K562 (cell line): ENCODE measurements at regions not wholly inside any gene's neighbourhood (a gene's known extent, or its start where the extent isn't known, plus 50 kb on each side); places are given as distances from the start of the nearest gene placed in this dataset.

Source experiments
- ATAC-seq: fragments of 200-7000 bp; cut with Tn5 transposase; 3 replicates; pipeline ENCODE4 v1.9.1; 2020; ENCODE audit warnings: moderate library complexity
- BruUV-seq: library from RNA; stranded (reverse); fragments of 400-500 nt; replicated peaks from 2 replicates; lab custom pipeline; 2021; lab: Mats Ljungman, UMichigan
- CTCF ChIA-PET: fragments of 300-600 bp; formaldehyde crosslinking; extraction: SDS; loops from one replicate; lab custom pipeline; 2021; ENCODE audit warnings: low intra/inter-chr PET ratio; lab: Yijun Ruan, JAX
- POLR2A ChIA-PET: fragments of 300-600, 350-650 bp; sonication (Branson Sonifier 250); formaldehyde crosslinking; extraction: SDS; loops from one replicate; lab custom pipeline; 2021; ENCODE audit warnings: antibody characterized with exemption, inconsistent platforms; lab: Yijun Ruan, JAX
- DNase-seq, 4 experiments: peaks; one replicate each; pipeline versions ENCODE4 v3.0.0 to v3.0.0-alpha.2; 2011 to 2018; ENCODE audit warnings: low spot score in 3 of 4, mixed read lengths in 3 of 4; ENCODE audit errors: extremely low read depth in 1 of 4
- FAIRE-seq: peaks from 2 replicates; lab custom pipeline; 2011; peaks lifted over from hg19 to GRCh38; lab: Jason Lieb, UNC
- H2AFZ ChIP-seq: 2 replicates; pipeline ENCODE4 v1.6.0; 2011; ENCODE audit warnings: low read depth, low read length, control low read depth, inconsistent platforms
- H3K27ac ChIP-seq: fragments of 200-600 bp; 3 replicates; pipeline ENCODE4 v1.8.0; 2011; ENCODE audit warnings: low read depth, mild to moderate bottlenecking, control low read depth, inconsistent platforms, low read length, moderate library complexity, mixed read lengths; ENCODE audit errors: extremely low read depth
- H3K27me3 ChIP-seq, 2 experiments: fragments of 300-600 bp in 1 of 2; 2 replicates in 1 of 2; 3 replicates in 1 of 2; pipeline versions ENCODE4 v1.6.0 to v1.8.0; 2011; ENCODE audit warnings: inconsistent platforms in 2 of 2, low read length in 2 of 2, mild to moderate bottlenecking in 1 of 2, mixed read lengths in 1 of 2, moderate library complexity in 1 of 2; ENCODE audit not compliant: control insufficient read depth in 2 of 2, insufficient read depth in 2 of 2
- H3K36me3 ChIP-seq: fragments of 300-600 bp; 3 replicates; pipeline ENCODE4 v1.8.0; 2011; ENCODE audit warnings: mild to moderate bottlenecking, low read length, inconsistent platforms; ENCODE audit not compliant: control insufficient read depth, insufficient read depth
- H3K4me1 ChIP-seq, 2 experiments: fragments of 200-600 bp in 1 of 2; replicated peaks in 1 of 2; 2 replicates in 1 of 2; 3 replicates in 1 of 2; pipeline versions ENCODE4 v1.5.1 to v1.8.0; 2011; ENCODE audit warnings: inconsistent platforms in 2 of 2, low read length in 2 of 2, mild to moderate bottlenecking in 1 of 2, mixed read lengths in 1 of 2, moderate library complexity in 1 of 2; ENCODE audit not compliant: control insufficient read depth in 2 of 2, insufficient read depth in 2 of 2
- H3K4me2 ChIP-seq: 2 replicates; pipeline ENCODE4 v1.6.1; 2011; ENCODE audit warnings: low read length, control low read depth, inconsistent platforms, mixed read lengths; ENCODE audit not compliant: insufficient read depth
- H3K4me3 ChIP-seq: fragments of 200-600 bp; sonication (generic), shearing (Covaris generic); 2 replicates; pipeline ENCODE4 v1.5.1; 2016; ENCODE audit warnings: control low read depth, inconsistent platforms
- H3K79me2 ChIP-seq: fragments of 200-600 bp; 3 replicates; pipeline ENCODE4 v1.8.0; 2011; ENCODE audit warnings: low read length, inconsistent platforms; ENCODE audit not compliant: control insufficient read depth, insufficient read depth
- H3K9ac ChIP-seq, 2 experiments: 2 replicates each; pipeline versions ENCODE4 v1.6.0 to v1.6.1; 2011; ENCODE audit warnings: low read depth in 2 of 2, low read length in 2 of 2, control low read depth in 1 of 2, inconsistent platforms in 1 of 2, mild to moderate bottlenecking in 1 of 2, mixed read lengths in 1 of 2; ENCODE audit not compliant: insufficient read depth in 1 of 2
- H3K9me1 ChIP-seq: one replicate; pipeline ENCODE4 v1.6.0; 2011; ENCODE audit warnings: inconsistent platforms, mild to moderate bottlenecking, low read length, moderate library complexity; ENCODE audit not compliant: control insufficient read depth, insufficient read depth
- H3K9me3 ChIP-seq: replicated peaks from 2 replicates; pipeline ENCODE4 v1.5.1; 2011; ENCODE audit warnings: low read depth, low read length, inconsistent platforms; ENCODE audit not compliant: control insufficient read depth, insufficient read depth
- H4K20me1 ChIP-seq: replicated peaks from 2 replicates; pipeline ENCODE4 v1.6.1; 2011; ENCODE audit warnings: low read length, inconsistent platforms, mixed read lengths; ENCODE audit not compliant: control insufficient read depth, insufficient read depth
- CHAMP1 ChIP-seq: fragments of 450-650 bp; IDR thresholded peaks from 2 replicates; pipeline ENCODE4 v1.6.1; 2016; ENCODE audit warnings: mild to moderate bottlenecking
- GABPB2 ChIP-seq: fragments of 250-450 bp; sonication (Bioruptor Pico); conservative IDR thresholded peaks from 2 replicates; pipeline ENCODE4 v1.5.1; 2021; ENCODE audit warnings: mild to moderate bottlenecking
- HNRNPUL1 ChIP-seq: fragments of 200-400 bp; formaldehyde crosslinking; IDR thresholded peaks from 2 replicates; pipeline ENCODE4 v1.6.1; 2017; ENCODE audit warnings: low read length
- KAT2B ChIP-seq: IDR thresholded peaks from one replicate; pipeline ENCODE4 v1.6.1; 2012; ENCODE audit warnings: low read depth, mild to moderate bottlenecking, control low read depth, inconsistent platforms, low read length, moderate library complexity
- KLF16 ChIP-seq: IDR thresholded peaks from 2 replicates; pipeline ENCODE4 v1.6.1; 2016; ENCODE audit warnings: antibody characterized with exemption
- LCOR ChIP-seq: sonication (generic); formaldehyde crosslinking; IDR thresholded peaks from 2 replicates; pipeline ENCODE4 v1.8.0; 2022; ENCODE audit warnings: mild to moderate bottlenecking, missing genetic modification reagents
- MEIS2 ChIP-seq: fragments of 450-650 bp; IDR thresholded peaks from 2 replicates; pipeline ENCODE4 v1.6.1; 2014; ENCODE audit warnings: mild to moderate bottlenecking; ENCODE audit not compliant: partially characterized antibody
- SMAD4 ChIP-seq: fragments of 250-450 bp; sonication (Bioruptor Pico); conservative IDR thresholded peaks from 2 replicates; pipeline ENCODE4 v1.8.0; 2021; ENCODE audit warnings: inconsistent platforms, mild to moderate bottlenecking, moderate library complexity
- ZBTB12 ChIP-seq: fragments of 250-450 bp; sonication (Bioruptor Pico); IDR thresholded peaks from 2 replicates; pipeline ENCODE4 v1.4.0; 2020
- ZNF239 ChIP-seq: fragments of 250-450 bp; sonication (Bioruptor Pico); IDR thresholded peaks from 2 replicates; pipeline ENCODE4 v1.4.0; 2020; ENCODE audit warnings: mild to moderate bottlenecking
- ZNF655 ChIP-seq: fragments of 250-450 bp; sonication (Bioruptor Pico); IDR thresholded peaks from 2 replicates; pipeline ENCODE4 v1.5.0; 2021
- in situ Hi-C: fragments of 300-500 bp; cut with MboI; formaldehyde crosslinking; loops from 4 replicates; pipeline ENCODE4 v1.15.0; 2018; ENCODE audit warnings: inconsistent platforms, mixed read lengths
- intact Hi-C: fragments of 100-400 bp; cut with micrococcal nuclease; formaldehyde crosslinking; loops from 2 replicates; pipeline ENCODE4 v1.14.2; 2022

- no TSS peak for BruUV-seq
Observed at GRCh38 chr1:72690871-72691270, 408.5 kb upstream of the NEGR1 start.

More at GRCh38 chr1:72690871-72691270, 408.5 kb upstream of the NEGR1 start:
- no peaks in the 10 kb centered on the region for H3K9me1 ChIP-seq
- intact Hi-C loops: no loop called here
- H3K4me2 ChIP-seq: no peak overlapping the region
- TF ChIP-seq LCOR: no peak
- no peak for TF ChIP-seq ZNF655 (CRISPR knock-in tag)
- no peak for TF ChIP-seq ZBTB12 (CRISPR knock-in tag)
- TF ChIP-seq KLF16: no peak
- TF ChIP-seq CHAMP1: no peak
- no peak for TF ChIP-seq HNRNPUL1
- no peak for TF ChIP-seq ZNF239 (CRISPR knock-in tag)
- TF ChIP-seq GABPB2 (CRISPR knock-in tag): no peak
- TF ChIP-seq KAT2B: no peak
- no peak for TF ChIP-seq SMAD4 (CRISPR knock-in tag)
- no peak for TF ChIP-seq MEIS2
- no peaks in the 10 kb centered on the region for H4K20me1 ChIP-seq
- no peak overlapping the region for H3K9ac ChIP-seq
- in situ Hi-C loops: no loop called here
- no peak overlapping the region for H3K27ac ChIP-seq
- no peaks in the 10 kb centered on the region for H3K36me3 ChIP-seq
- POLR2A ChIA-PET: no interaction called here
- DNase-seq: no peak
- H3K27me3 ChIP-seq: no peaks in the 10 kb centered on the region
- no peaks in the 10 kb centered on the region; the same call in 1 of the 2 replicates for H3K9me3 ChIP-seq
- ATAC-seq: no peak
- H3K79me2 ChIP-seq: no peaks in the 10 kb centered on the region
- CTCF ChIA-PET: no interaction called here
- FAIRE-seq: no peak
- no peak overlapping the region for H3K4me3 ChIP-seq
- H2AFZ ChIP-seq: no peak overlapping the region
- H3K4me1 ChIP-seq: no peaks in the 10 kb centered on the region
